Astrocyte of the hippocampus (primary cell): ENCODE measurements at regions not wholly inside any gene's neighbourhood (a gene's known extent, or its start where the extent isn't known, plus 50 kb on each side); places are given as distances from the start of the nearest gene placed in this dataset.
A peak's percentile ranks its signal among the peaks of the same experiment; 100 is the strongest.

Experiments
- DNase-seq: peaks from one replicate; pipeline ENCODE4 v3.0.0; 2011; ENCODE audit warnings: low read depth, low spot score

GRCh38 chr6:169339731-169340309, 86.2 kb upstream of the THBS2 start:
- DNase-seq = no peak

- DNase-seq = no peak
Observed at GRCh38 chr6:169339025-169339424, 85.4 kb upstream of the THBS2 start.

- no peak for DNase-seq
Observed at GRCh38 chr6:169337886-169338445, 84.3 kb upstream of the THBS2 start.

- DNase-seq = no peak
Observed at GRCh38 chr6:169335301-169335700, 81.7 kb upstream of the THBS2 start.

- no peak for DNase-seq
Observed at GRCh38 chr6:169332250-169332649, 78.6 kb upstream of the THBS2 start.

- DNase-seq = peak; percentile 49
Observed at GRCh38 chr6:169328112-169328801, 74.6 kb upstream of the THBS2 start.

GRCh38 chr6:169326067-169326799, 72.6 kb upstream of the THBS2 start:
- peak; percentile 27 for DNase-seq

- DNase-seq = no peak
Observed at GRCh38 chr6:169324656-169325459, 71.2 kb upstream of the THBS2 start.

GRCh38 chr6:169324086-169324485, 70.4 kb upstream of the THBS2 start:
- no peak for DNase-seq

- DNase-seq = no peak
Observed at GRCh38 chr6:169323221-169323620, 69.6 kb upstream of the THBS2 start.

- DNase-seq = no peak
Observed at GRCh38 chr6:169321546-169321945, 67.9 kb upstream of the THBS2 start.

- DNase-seq = no peak
Observed at GRCh38 chr6:169320013-169320412, 66.4 kb upstream of the THBS2 start.

GRCh38 chr6:169317441-169318202, 64.0 kb upstream of the THBS2 start:
- no peak for DNase-seq

- no peak for DNase-seq
Observed at GRCh38 chr6:169316651-169317050, 63.0 kb upstream of the THBS2 start.

GRCh38 chr6:169315830-169316614, 62.4 kb upstream of the THBS2 start:
- DNase-seq = no peak

GRCh38 chr6:169313347-169314010, 59.8 kb upstream of the THBS2 start:
- no peak for DNase-seq

- DNase-seq = no peak
Observed at GRCh38 chr6:169312658-169313346, 59.2 kb upstream of the THBS2 start.

GRCh38 chr6:169310983-169311382, 57.3 kb upstream of the THBS2 start:
- DNase-seq = no peak
